Stromal cell of bone marrow (primary cell): ENCODE measurements at regions not wholly inside any gene's neighbourhood (a gene's known extent, or its start where the extent isn't known, plus 50 kb on each side); places are given as distances from the start of the nearest gene placed in this dataset.

Experiments
- DNase-seq: peaks from one replicate; pipeline ENCODE4 v3.0.0-alpha.2; 2012; ENCODE audit warnings: low read depth

- no peak for DNase-seq
Observed at GRCh38 chr15:31245135-31245689, 81.4 kb upstream of the KLF13 start.

GRCh38 chr15:31245756-31246155 is 80.9 kb upstream of the KLF13 start:
- DNase-seq, result no peak

- no peak for DNase-seq
Observed at GRCh38 chr15:31247404-31247803, 79.2 kb upstream of the KLF13 start.

- no peak for DNase-seq
Observed at GRCh38 chr15:31248263-31248662, 78.4 kb upstream of the KLF13 start.

GRCh38 chr15:31248951-31249350 is 77.7 kb upstream of the KLF13 start:
- DNase-seq, result no peak

GRCh38 chr15:31250033-31250432 is 76.6 kb upstream of the KLF13 start:
- no peak for DNase-seq

- no peak for DNase-seq
Observed at GRCh38 chr15:31251165-31251564, 75.5 kb upstream of the KLF13 start.

- no peak for DNase-seq
Observed at GRCh38 chr15:31252171-31252785, 74.4 kb upstream of the KLF13 start.

- DNase-seq, result peak; percentile 84
Observed at GRCh38 chr15:31254431-31255175, 72.0 kb upstream of the KLF13 start.

GRCh38 chr15:31255176-31255510 is 71.5 kb upstream of the KLF13 start:
- DNase-seq, result no peak

GRCh38 chr15:31255732-31256377 is 70.8 kb upstream of the KLF13 start:
- DNase-seq, result no peak

- no peak for DNase-seq
Observed at GRCh38 chr15:31256378-31257265, 70.0 kb upstream of the KLF13 start.

- DNase-seq, result no peak
Observed at GRCh38 chr15:31257286-31257685, 69.3 kb upstream of the KLF13 start.

- DNase-seq, result no peak
Observed at GRCh38 chr15:31258260-31258659, 68.4 kb upstream of the KLF13 start.

GRCh38 chr15:31259562-31260252 is 66.9 kb upstream of the KLF13 start:
- DNase-seq, result no peak

- no peak for DNase-seq
Observed at GRCh38 chr15:31260646-31261265, 65.9 kb upstream of the KLF13 start.

- no peak for DNase-seq
Observed at GRCh38 chr15:31261266-31262142, 65.1 kb upstream of the KLF13 start.

- no peak for DNase-seq
Observed at GRCh38 chr15:31262143-31262530, 64.5 kb upstream of the KLF13 start.

GRCh38 chr15:31262901-31263671 is 63.5 kb upstream of the KLF13 start:
- DNase-seq, result peak; percentile 60
